ENCODE measurements at regions not wholly inside any gene's neighbourhood (a gene's known extent, or its start where the extent isn't known, plus 50 kb on each side); places are given as distances from the start of the nearest gene placed in this dataset.
"Not testable (repeated sequence)": the region's sequence is repeated elsewhere in the genome, so short reads cannot be mapped to it uniquely, and the experiment has no call there.

DNA sequence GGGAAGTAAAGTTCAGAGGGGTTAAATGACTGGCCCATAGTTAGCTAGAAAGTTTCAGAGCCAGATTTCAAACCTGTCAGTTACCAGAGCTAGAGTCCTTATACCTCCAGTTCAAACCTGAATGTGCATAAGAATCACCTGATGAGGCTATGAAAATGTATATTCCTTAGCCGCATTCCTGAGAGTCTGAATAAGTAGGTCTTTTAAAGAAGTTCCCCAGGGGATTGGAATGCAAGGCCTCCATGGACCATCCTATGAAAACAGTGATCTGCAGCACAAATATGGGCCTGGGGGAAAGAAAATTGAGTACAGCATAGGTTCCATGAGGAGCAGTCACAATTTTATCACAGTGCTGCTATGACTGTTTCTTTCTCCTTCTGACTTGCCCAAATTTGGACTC lies 263.9 kb upstream of the CXorf66 start:
- no CpG with 5 or more reads among the region's 1 CpG for WGBS (ENCODE audit: insufficient coverage)
- no peak overlapping the region for H3K27ac ChIP-seq (ENCODE audit: low read length)
- H3K36me3 ChIP-seq (ENCODE audit: control insufficient read depth in 2 of 2, extremely low read depth in 1 of 2, insufficient read depth in 1 of 2, low read length in 1 of 2), result no peaks in the 10 kb centered on the region
- no peaks in the 10 kb centered on the region for H3K9me3 ChIP-seq
- no peak overlapping the region for H3K4me3 ChIP-seq (ENCODE audit: control insufficient read depth in 1 of 2, extremely low read depth in 1 of 2, low read length in 1 of 2)
- peaks cover 0 to 9% (median 7%) of the 10 kb centered on the region in 3 donors for H3K9me3 Mint-ChIP-seq
- no peak for ATAC-seq (replicated peaks in 1 of 4)
- no peak overlapping the region for H3K4me3 Mint-ChIP-seq
- no peak for DNase-seq
- no peaks in the 10 kb centered on the region for H3K4me1 Mint-ChIP-seq
- peaks cover 0 to 7% of the 10 kb centered on the region in 2 donors for H3K27me3 Mint-ChIP-seq
- H3K4me1 ChIP-seq (ENCODE audit: control insufficient read depth in 1 of 2, extremely low read depth in 1 of 2, insufficient read depth in 2 of 2, low read length in 2 of 2), result no peaks in the 10 kb centered on the region
- ChIA-PET CTCF (no interaction called here), POLR2A (no interaction called here)
- no peaks in the 10 kb centered on the region for H3K27me3 ChIP-seq (replicated peaks in 1 of 2; ENCODE audit: control insufficient read depth in 2 of 2, extremely low read depth in 1 of 2, insufficient read depth in 2 of 2, low read length in 1 of 2)
- no peak overlapping the region for H3K27ac Mint-ChIP-seq
- H3K36me3 Mint-ChIP-seq, result no peaks in the 10 kb centered on the region

- DNase-seq; CTCF ChIA-PET; H3K4me1 ChIP-seq (ENCODE audit: control insufficient read depth in 1 of 2, extremely low read depth in 1 of 2, insufficient read depth in 2 of 2, low read length in 2 of 2); H3K27ac ChIP-seq (ENCODE audit: low read length); H3K4me3 Mint-ChIP-seq; H3K27me3 ChIP-seq (replicated peaks in 1 of 2; ENCODE audit: control insufficient read depth in 2 of 2, extremely low read depth in 1 of 2, insufficient read depth in 2 of 2, low read length in 1 of 2); H3K4me1 Mint-ChIP-seq; ATAC-seq (replicated peaks in 1 of 4); H3K27me3 Mint-ChIP-seq; H3K9me3 ChIP-seq; H3K27ac Mint-ChIP-seq; H3K9me3 Mint-ChIP-seq; POLR2A ChIA-PET; H3K36me3 ChIP-seq (ENCODE audit: control insufficient read depth in 2 of 2, extremely low read depth in 1 of 2, insufficient read depth in 1 of 2, low read length in 1 of 2); H3K36me3 Mint-ChIP-seq; H3K4me3 ChIP-seq (ENCODE audit: control insufficient read depth in 1 of 2, extremely low read depth in 1 of 2, low read length in 1 of 2): not testable (repeated sequence)
- no CpG with 5 or more reads among the region's 8 CpGs for WGBS (ENCODE audit: insufficient coverage)
Measured at GRCh38 chrX:140226037-140226436, 260.7 kb upstream of the CXorf66 start.

GRCh38 chrX:140215894-140216293 lies 250.6 kb upstream of the CXorf66 start:
- DNase-seq; H3K4me1 Mint-ChIP-seq; H3K4me3 ChIP-seq (ENCODE audit: control insufficient read depth in 1 of 2, extremely low read depth in 1 of 2, low read length in 1 of 2); H3K9me3 Mint-ChIP-seq; H3K4me1 ChIP-seq (ENCODE audit: control insufficient read depth in 1 of 2, extremely low read depth in 1 of 2, insufficient read depth in 2 of 2, low read length in 2 of 2); H3K27me3 Mint-ChIP-seq; ATAC-seq (replicated peaks in 1 of 4); H3K9me3 ChIP-seq; CTCF ChIA-PET; H3K36me3 Mint-ChIP-seq; POLR2A ChIA-PET; H3K27ac ChIP-seq (ENCODE audit: low read length); H3K27ac Mint-ChIP-seq; H3K36me3 ChIP-seq (ENCODE audit: control insufficient read depth in 2 of 2, extremely low read depth in 1 of 2, insufficient read depth in 1 of 2, low read length in 1 of 2); H3K4me3 Mint-ChIP-seq; H3K27me3 ChIP-seq (replicated peaks in 1 of 2; ENCODE audit: control insufficient read depth in 2 of 2, extremely low read depth in 1 of 2, insufficient read depth in 2 of 2, low read length in 1 of 2): not testable (repeated sequence)
- no CpG with 5 or more reads among the region's 3 CpGs for WGBS (ENCODE audit: insufficient coverage)

GRCh38 chrX:140214518-140214917 lies 249.2 kb upstream of the CXorf66 start:
- H3K4me3 ChIP-seq (ENCODE audit: control insufficient read depth in 1 of 2, extremely low read depth in 1 of 2, low read length in 1 of 2); H3K27ac Mint-ChIP-seq; CTCF ChIA-PET; H3K9me3 Mint-ChIP-seq; H3K36me3 ChIP-seq (ENCODE audit: control insufficient read depth in 2 of 2, extremely low read depth in 1 of 2, insufficient read depth in 1 of 2, low read length in 1 of 2); DNase-seq; H3K4me1 Mint-ChIP-seq; H3K4me1 ChIP-seq (ENCODE audit: control insufficient read depth in 1 of 2, extremely low read depth in 1 of 2, insufficient read depth in 2 of 2, low read length in 2 of 2); H3K9me3 ChIP-seq; H3K4me3 Mint-ChIP-seq; H3K36me3 Mint-ChIP-seq; ATAC-seq (replicated peaks in 1 of 4); POLR2A ChIA-PET; H3K27me3 Mint-ChIP-seq; H3K27me3 ChIP-seq (replicated peaks in 1 of 2; ENCODE audit: control insufficient read depth in 2 of 2, extremely low read depth in 1 of 2, insufficient read depth in 2 of 2, low read length in 1 of 2); H3K27ac ChIP-seq (ENCODE audit: low read length): not testable (repeated sequence)
- WGBS (ENCODE audit: insufficient coverage), result no CpG with 5 or more reads among the region's 3 CpGs

- DNase-seq, result no peak
- Histone ChIP-seq H3K36me3 (ENCODE audit: control insufficient read depth in 2 of 2, extremely low read depth in 1 of 2, insufficient read depth in 1 of 2, low read length in 1 of 2) (no peaks in the 10 kb centered on the region), H3K4me1 (ENCODE audit: control insufficient read depth in 1 of 2, extremely low read depth in 1 of 2, insufficient read depth in 2 of 2, low read length in 2 of 2) (no peaks in the 10 kb centered on the region), H3K27ac (ENCODE audit: low read length) (no peak overlapping the region), H3K4me3 (ENCODE audit: control insufficient read depth in 1 of 2, extremely low read depth in 1 of 2, low read length in 1 of 2) (no peak overlapping the region), H3K27me3 (replicated peaks in 1 of 2; ENCODE audit: control insufficient read depth in 2 of 2, extremely low read depth in 1 of 2, insufficient read depth in 2 of 2, low read length in 1 of 2) (no peaks in the 10 kb centered on the region), H3K9me3 (no peaks in the 10 kb centered on the region)
- Mint-ChIP-seq H3K27me3 (peaks cover 0 to 14% of the 10 kb centered on the region in 2 donors), H3K36me3 (no peaks in the 10 kb centered on the region), H3K4me1 (no peaks in the 10 kb centered on the region), H3K4me3 (no peak overlapping the region), H3K9me3 (peaks cover 0 to 4% (median 0%) of the 10 kb centered on the region in 3 donors), H3K27ac (no peak overlapping the region)
- no peak for ATAC-seq (replicated peaks in 1 of 4)
- POLR2A ChIA-PET, result no interaction called here
- CTCF ChIA-PET, result no interaction called here
- no CpG with 5 or more reads among the region's 1 CpG for WGBS (ENCODE audit: insufficient coverage)
Measured at GRCh38 chrX:140206657-140207056, 241.3 kb upstream of the CXorf66 start.

DNA sequence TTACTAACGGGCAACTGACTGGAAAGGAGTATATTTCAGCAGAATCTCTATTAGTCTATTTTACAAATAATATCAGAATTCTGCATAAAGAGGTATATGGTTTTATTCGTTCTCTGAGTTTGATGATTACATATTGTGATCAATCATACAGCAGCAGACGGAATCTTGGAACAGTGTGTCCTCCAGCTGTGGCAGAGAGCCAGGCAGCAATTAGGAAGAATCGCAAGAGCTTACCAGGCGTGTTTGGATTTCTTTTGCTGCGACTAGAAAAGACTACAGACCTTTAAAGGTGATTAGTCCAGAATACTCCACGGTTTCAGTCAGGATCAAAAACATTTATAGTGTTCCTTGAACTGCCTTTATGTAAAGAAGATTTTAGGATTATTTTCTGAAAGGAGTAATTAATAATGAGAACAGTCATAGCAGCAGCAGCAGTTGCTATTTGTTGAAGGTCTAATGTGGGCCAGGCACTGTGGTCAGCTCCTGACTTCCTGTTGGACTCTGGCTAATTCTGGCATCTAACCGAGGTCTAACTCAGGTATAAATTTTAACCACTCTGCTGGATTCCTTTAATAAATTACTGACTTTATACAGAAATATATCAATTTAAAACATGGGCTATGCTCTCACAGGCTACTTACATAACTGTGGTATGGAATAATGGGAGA lies 225.3 kb upstream of the CXorf66 start:
- Histone ChIP-seq H3K4me3 (ENCODE audit: control insufficient read depth in 1 of 2, extremely low read depth in 1 of 2, low read length in 1 of 2) (no peak overlapping the region), H3K27me3 (replicated peaks in 1 of 2; ENCODE audit: control insufficient read depth in 2 of 2, extremely low read depth in 1 of 2, insufficient read depth in 2 of 2, low read length in 1 of 2) (no peaks in the 10 kb centered on the region), H3K9me3 (no peaks in the 10 kb centered on the region), H3K36me3 (ENCODE audit: control insufficient read depth in 2 of 2, extremely low read depth in 1 of 2, insufficient read depth in 1 of 2, low read length in 1 of 2) (no peaks in the 10 kb centered on the region), H3K4me1 (ENCODE audit: control insufficient read depth in 1 of 2, extremely low read depth in 1 of 2, insufficient read depth in 2 of 2, low read length in 2 of 2) (no peaks in the 10 kb centered on the region), H3K27ac (ENCODE audit: low read length) (no peak overlapping the region)
- no peak overlapping the region for H3K4me3 Mint-ChIP-seq
- no peaks in the 10 kb centered on the region for H3K4me1 Mint-ChIP-seq
- WGBS (ENCODE audit: insufficient coverage), result 92% methylated on average over 2 of the region's 8 CpGs
- peaks cover 0 to 12% of the 10 kb centered on the region in 2 donors for H3K27me3 Mint-ChIP-seq
- H3K9me3 Mint-ChIP-seq, result no peaks in the 10 kb centered on the region
- ATAC-seq (replicated peaks in 1 of 4) (no peak), DNase-seq (no peak)
- H3K36me3 Mint-ChIP-seq, result no peaks in the 10 kb centered on the region
- H3K27ac Mint-ChIP-seq, result no peak overlapping the region
- ChIA-PET CTCF (no interaction called here), POLR2A (no interaction called here)

GRCh38 chrX:140180585-140180984 lies 215.3 kb upstream of the CXorf66 start:
- no CpG with 5 or more reads among the region's 3 CpGs for WGBS (ENCODE audit: insufficient coverage)
- Mint-ChIP-seq H3K27me3 (peaks cover 0 to 3% of the 10 kb centered on the region in 2 donors), H3K4me1 (no peaks in the 10 kb centered on the region), H3K27ac (no peak overlapping the region), H3K4me3 (no peak overlapping the region), H3K36me3 (no peaks in the 10 kb centered on the region), H3K9me3 (no peaks in the 10 kb centered on the region)
- no peak for DNase-seq
- Histone ChIP-seq H3K9me3 (no peaks in the 10 kb centered on the region), H3K27me3 (replicated peaks in 1 of 2; ENCODE audit: control insufficient read depth in 2 of 2, extremely low read depth in 1 of 2, insufficient read depth in 2 of 2, low read length in 1 of 2) (no peaks in the 10 kb centered on the region), H3K4me3 (ENCODE audit: control insufficient read depth in 1 of 2, extremely low read depth in 1 of 2, low read length in 1 of 2) (no peak overlapping the region), H3K4me1 (ENCODE audit: control insufficient read depth in 1 of 2, extremely low read depth in 1 of 2, insufficient read depth in 2 of 2, low read length in 2 of 2) (no peaks in the 10 kb centered on the region), H3K27ac (ENCODE audit: low read length) (no peak overlapping the region), H3K36me3 (ENCODE audit: control insufficient read depth in 2 of 2, extremely low read depth in 1 of 2, insufficient read depth in 1 of 2, low read length in 1 of 2) (no peaks in the 10 kb centered on the region)
- ChIA-PET CTCF (no interaction called here), POLR2A (no interaction called here)
- no peak for ATAC-seq (replicated peaks in 1 of 4)

Measured in T-cell (primary cell).